ENCODE measurements at regions not wholly inside any gene's neighbourhood (a gene's known extent, or its start where the extent isn't known, plus 50 kb on each side); places are given as distances from the start of the nearest gene placed in this dataset.

GRCh38 chr4:19239565-19239964 is 1012.1 kb upstream of the SLIT2 start:
- Histone ChIP-seq H2AFZ (ENCODE audit: low read length) (no peak overlapping the region), H3K27me3 (ENCODE audit: insufficient read depth, low read length, poor library complexity, severe bottlenecking) (no peaks in the 10 kb centered on the region), H3K4me1 (ENCODE audit: insufficient read depth, low read length, poor library complexity, severe bottlenecking) (no peaks in the 10 kb centered on the region), H3K9me2 (replicated peaks; ENCODE audit: low read depth, low read length) (no peaks in the 10 kb centered on the region), H3K9me3 (ENCODE audit: insufficient read depth, low read depth, low read length) (no peaks in the 10 kb centered on the region), H3K4me3 (ENCODE audit: low read length, poor library complexity, severe bottlenecking) (no peak overlapping the region), H3K9ac (ENCODE audit: low read depth, low read length, poor library complexity, severe bottlenecking) (no peak overlapping the region), H3F3A (ENCODE audit: low read depth) (no peaks in the 10 kb centered on the region), H4K20me1 (ENCODE audit: insufficient read depth, low read length, poor library complexity, severe bottlenecking) (no peaks in the 10 kb centered on the region), H3K36me3 (ENCODE audit: insufficient read depth, low read length) (no peaks in the 10 kb centered on the region), H3K79me2 (ENCODE audit: insufficient read depth, low read length) (no peaks in the 10 kb centered on the region), H3K4me2 (ENCODE audit: low read depth, low read length, poor library complexity, severe bottlenecking) (no peak overlapping the region)
- TF ChIP-seq CTCF (conservative IDR thresholded peaks at IDR 0.05; ENCODE audit: low read length) = no peak
- TF ChIP-seq EZH2phosphoT487 (IDR thresholded peaks at IDR 0.05; ENCODE audit: borderline replicate concordance) = no peak

GRCh38 chr4:19236473-19236872 is 1015.2 kb upstream of the SLIT2 start:
- TF ChIP-seq CTCF (conservative IDR thresholded peaks at IDR 0.05; ENCODE audit: low read length) (no peak), EZH2phosphoT487 (IDR thresholded peaks at IDR 0.05; ENCODE audit: borderline replicate concordance) (no peak)
- Histone ChIP-seq H3K9ac (ENCODE audit: low read depth, low read length, poor library complexity, severe bottlenecking) (no peak overlapping the region), H3F3A (ENCODE audit: low read depth) (no peaks in the 10 kb centered on the region), H3K36me3 (ENCODE audit: insufficient read depth, low read length) (no peaks in the 10 kb centered on the region), H3K4me2 (ENCODE audit: low read depth, low read length, poor library complexity, severe bottlenecking) (no peak overlapping the region), H3K4me1 (ENCODE audit: insufficient read depth, low read length, poor library complexity, severe bottlenecking) (no peaks in the 10 kb centered on the region), H3K27me3 (ENCODE audit: insufficient read depth, low read length, poor library complexity, severe bottlenecking) (no peaks in the 10 kb centered on the region), H3K79me2 (ENCODE audit: insufficient read depth, low read length) (no peaks in the 10 kb centered on the region), H4K20me1 (ENCODE audit: insufficient read depth, low read length, poor library complexity, severe bottlenecking) (no peaks in the 10 kb centered on the region), H3K9me3 (ENCODE audit: insufficient read depth, low read depth, low read length) (no peaks in the 10 kb centered on the region), H2AFZ (ENCODE audit: low read length) (no peak overlapping the region), H3K4me3 (ENCODE audit: low read length, poor library complexity, severe bottlenecking) (no peak overlapping the region), H3K9me2 (replicated peaks; ENCODE audit: low read depth, low read length) (no peaks in the 10 kb centered on the region)

GRCh38 chr4:19230906-19231545 is 1020.7 kb upstream of the SLIT2 start:
- H3K9ac ChIP-seq (ENCODE audit: low read depth, low read length, poor library complexity, severe bottlenecking) = no peak overlapping the region
- no peaks in the 10 kb centered on the region for H3F3A ChIP-seq (ENCODE audit: low read depth)
- TF ChIP-seq EZH2phosphoT487 (IDR thresholded peaks at IDR 0.05; ENCODE audit: borderline replicate concordance) (no peak), CTCF (conservative IDR thresholded peaks at IDR 0.05; ENCODE audit: low read length) (no peak)
- no peak overlapping the region for H2AFZ ChIP-seq (ENCODE audit: low read length)
- H4K20me1 ChIP-seq (ENCODE audit: insufficient read depth, low read length, poor library complexity, severe bottlenecking) = no peaks in the 10 kb centered on the region
- H3K9me3 ChIP-seq (ENCODE audit: insufficient read depth, low read depth, low read length) = no peaks in the 10 kb centered on the region
- H3K27me3 ChIP-seq (ENCODE audit: insufficient read depth, low read length, poor library complexity, severe bottlenecking) = no peaks in the 10 kb centered on the region
- H3K4me3 ChIP-seq (ENCODE audit: low read length, poor library complexity, severe bottlenecking) = no peak overlapping the region
- H3K36me3 ChIP-seq (ENCODE audit: insufficient read depth, low read length) = no peaks in the 10 kb centered on the region
- H3K4me2 ChIP-seq (ENCODE audit: low read depth, low read length, poor library complexity, severe bottlenecking) = no peak overlapping the region
- H3K79me2 ChIP-seq (ENCODE audit: insufficient read depth, low read length) = no peaks in the 10 kb centered on the region
- H3K4me1 ChIP-seq (ENCODE audit: insufficient read depth, low read length, poor library complexity, severe bottlenecking) = no peaks in the 10 kb centered on the region
- H3K9me2 ChIP-seq (replicated peaks; ENCODE audit: low read depth, low read length) = no peaks in the 10 kb centered on the region

All from Loucy (cell line).